GM11168 (cell line): ENCODE measurements at regions not wholly inside any gene's neighbourhood (a gene's known extent, or its start where the extent isn't known, plus 50 kb on each side); places are given as distances from the start of the nearest gene placed in this dataset.

Experiments used
- in situ Hi-C: fragments of 300-500 bp; cut with MboI; formaldehyde crosslinking; loops from one replicate; pipeline ENCODE4 v1.12.0; 2022; ENCODE audit warnings: low sequenced_read_pairs; ENCODE audit not compliant: unreplicated experiment

- in situ Hi-C loops, result no loop called here
These were observed 101.9 kb upstream of the SMIM21 start for GRCh38 chr18:75529394-75529793.

DNA sequence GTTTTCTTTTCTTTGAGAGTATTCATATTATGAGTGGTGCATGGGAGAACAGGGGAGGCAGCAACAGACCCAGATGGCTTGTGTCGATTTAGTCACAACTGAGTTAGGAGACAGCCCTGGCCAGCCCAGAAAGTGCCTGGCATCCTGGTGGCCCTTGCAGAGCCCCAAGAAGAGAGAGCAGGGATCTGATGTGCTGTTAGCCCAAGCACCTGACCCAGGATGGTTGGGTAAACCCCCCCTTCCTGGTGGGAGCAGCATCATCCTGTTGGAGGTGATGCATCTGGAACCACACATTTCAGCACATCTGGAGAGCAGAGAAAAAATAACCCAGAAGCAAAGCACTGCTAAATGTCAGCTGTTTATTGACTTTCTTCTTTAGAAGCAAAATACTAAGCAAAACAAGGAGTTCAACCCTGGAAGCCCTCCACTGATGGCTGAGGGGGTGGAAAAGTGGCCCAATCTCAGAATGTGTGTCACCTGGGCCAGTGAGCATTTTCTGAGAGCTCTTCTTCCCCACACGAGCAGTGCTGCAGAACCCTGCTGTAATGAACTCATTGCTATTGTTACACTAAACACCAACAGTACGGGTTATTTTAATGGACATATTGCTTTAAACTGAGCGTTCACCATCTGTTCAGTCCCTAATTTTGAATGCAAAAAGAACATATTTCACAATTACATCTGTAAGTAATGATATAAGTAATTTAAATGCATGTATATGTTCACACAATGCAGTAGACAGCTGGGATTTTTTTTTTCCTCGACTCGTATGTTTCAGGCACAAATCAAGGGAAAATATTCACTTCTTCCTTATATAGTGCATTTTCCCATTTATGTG, 100.6 kb upstream of the SMIM21 start:
- in situ Hi-C loops, result no loop called here

GRCh38 chr18:75526038-75526437, 98.5 kb upstream of the SMIM21 start:
- in situ Hi-C loops, result no loop called here

GRCh38 chr18:75525331-75525730, 97.8 kb upstream of the SMIM21 start:
- in situ Hi-C loops, result no loop called here

- in situ Hi-C loops, result no loop called here
These were observed 97.3 kb upstream of the SMIM21 start for GRCh38 chr18:75524841-75525240.

DNA sequence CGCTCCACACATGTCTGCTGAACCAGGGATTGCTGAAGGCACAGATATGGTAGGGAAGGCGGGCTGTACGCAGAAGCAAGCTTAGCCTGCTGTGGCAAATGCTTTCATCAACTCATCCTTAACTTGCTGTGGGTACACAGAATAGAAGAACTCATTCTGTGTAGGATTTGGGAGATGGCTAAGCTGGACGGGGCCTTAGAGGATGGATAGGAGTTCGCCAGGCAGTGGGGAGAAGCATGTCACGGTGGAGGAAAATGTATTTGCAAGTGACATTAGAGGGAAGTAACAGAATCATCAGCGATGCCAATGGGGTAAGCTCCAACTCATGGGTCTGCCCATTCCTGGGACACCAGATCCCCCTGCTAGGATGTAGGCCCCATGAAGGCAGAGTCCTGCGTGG, 96.7 kb upstream of the SMIM21 start:
- in situ Hi-C loops, result no loop called here

GRCh38 chr18:75521816-75522215, 94.3 kb upstream of the SMIM21 start:
- in situ Hi-C loops, result no loop called here

DNA sequence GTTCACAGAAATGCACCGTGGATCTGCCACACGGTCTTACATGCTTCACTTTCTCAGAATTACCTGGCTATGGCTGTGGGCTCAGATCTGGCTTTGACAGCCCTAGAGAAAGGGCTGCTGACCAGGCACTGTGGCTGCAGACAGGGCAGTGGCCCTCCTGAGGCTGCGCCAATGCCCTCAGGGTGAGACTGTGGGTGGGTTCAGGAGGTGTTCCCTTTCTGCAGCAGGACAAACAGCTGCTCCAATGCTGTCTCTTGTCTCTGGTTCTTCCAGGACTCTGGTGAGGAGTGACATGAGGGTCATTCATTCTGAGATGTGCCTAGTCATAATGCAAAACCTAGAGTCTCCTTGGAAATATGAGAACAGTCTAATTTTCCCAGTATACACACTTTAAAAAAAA, 90.5 kb upstream of the SMIM21 start:
- in situ Hi-C loops, result no loop called here

- in situ Hi-C loops, result no loop called here
These were observed 89.8 kb upstream of the SMIM21 start for GRCh38 chr18:75517286-75517685.

GRCh38 chr18:75507636-75508035, 80.1 kb upstream of the SMIM21 start:
- in situ Hi-C loops, result no loop called here

DNA sequence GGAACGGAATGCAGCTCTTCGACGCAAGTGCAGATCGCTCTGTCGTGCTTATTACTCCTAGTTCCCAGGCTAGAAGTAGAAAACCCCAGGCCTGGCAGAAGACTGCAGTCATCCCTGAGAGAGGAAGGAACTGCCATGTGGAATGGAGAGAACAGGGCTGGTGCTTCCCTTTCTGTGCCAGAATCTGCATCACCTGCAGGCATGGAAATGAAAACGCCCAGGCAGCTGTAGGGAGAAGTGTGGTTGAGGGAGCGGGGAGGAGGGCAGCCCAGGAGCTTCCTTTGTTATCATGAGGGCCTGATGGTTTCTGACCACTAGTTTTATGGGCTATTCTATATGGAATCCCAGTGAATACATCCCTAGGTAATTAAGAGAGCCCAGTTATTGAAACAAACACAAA, 79.4 kb upstream of the SMIM21 start:
- in situ Hi-C loops, result no loop called here

GRCh38 chr18:75504469-75504868, 77.0 kb upstream of the SMIM21 start:
- in situ Hi-C loops, result no loop called here

DNA sequence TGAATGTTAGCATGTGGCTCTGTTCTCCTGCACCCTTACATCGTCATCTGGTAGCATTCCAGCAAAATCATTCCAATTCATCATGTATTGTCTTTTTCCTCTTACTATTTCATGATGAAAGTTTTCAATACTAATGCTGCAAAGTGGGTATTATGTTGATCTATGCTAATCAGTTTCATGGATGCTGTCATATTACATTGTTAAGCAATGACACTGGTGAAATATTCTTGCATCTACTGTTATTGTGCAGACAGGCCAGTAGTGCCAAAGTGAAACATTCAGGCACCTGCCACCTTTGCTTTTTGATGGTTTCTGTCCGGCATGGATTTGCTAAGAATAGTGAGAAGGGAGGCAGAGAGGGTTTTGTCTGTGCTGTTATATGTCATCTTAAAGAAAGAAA, 76.1 kb upstream of the SMIM21 start:
- in situ Hi-C loops, result no loop called here

- in situ Hi-C loops, result no loop called here
These were observed 74.8 kb upstream of the SMIM21 start for GRCh38 chr18:75502286-75502685.

GRCh38 chr18:75500545-75500944, 73.0 kb upstream of the SMIM21 start:
- in situ Hi-C loops, result no loop called here

- in situ Hi-C loops, result no loop called here
These were observed 70.2 kb upstream of the SMIM21 start for GRCh38 chr18:75497576-75498235.

DNA sequence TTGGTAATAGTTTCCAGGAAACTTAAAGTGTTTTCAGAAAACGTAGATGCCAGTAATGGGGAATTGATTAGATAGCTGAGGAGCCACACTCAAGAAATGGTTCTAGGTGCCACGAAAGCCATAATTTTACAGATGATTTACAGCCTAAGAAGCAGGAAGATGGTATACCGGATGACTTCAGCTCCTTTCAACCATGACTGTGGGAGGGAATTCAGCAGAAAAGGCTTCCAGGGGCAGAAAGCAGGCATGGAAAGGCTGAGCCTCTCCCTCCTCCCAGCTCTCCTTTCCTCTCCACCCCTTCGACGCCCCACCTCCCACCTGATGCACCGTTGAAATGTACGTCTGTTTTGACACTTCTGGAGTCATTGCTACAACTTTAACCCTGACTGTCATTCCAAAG, 68.6 kb upstream of the SMIM21 start:
- in situ Hi-C loops, result no loop called here

GRCh38 chr18:75492852-75493251, 65.3 kb upstream of the SMIM21 start:
- in situ Hi-C loops, result no loop called here

GRCh38 chr18:75491361-75491760, 63.9 kb upstream of the SMIM21 start:
- in situ Hi-C loops, result no loop called here

DNA sequence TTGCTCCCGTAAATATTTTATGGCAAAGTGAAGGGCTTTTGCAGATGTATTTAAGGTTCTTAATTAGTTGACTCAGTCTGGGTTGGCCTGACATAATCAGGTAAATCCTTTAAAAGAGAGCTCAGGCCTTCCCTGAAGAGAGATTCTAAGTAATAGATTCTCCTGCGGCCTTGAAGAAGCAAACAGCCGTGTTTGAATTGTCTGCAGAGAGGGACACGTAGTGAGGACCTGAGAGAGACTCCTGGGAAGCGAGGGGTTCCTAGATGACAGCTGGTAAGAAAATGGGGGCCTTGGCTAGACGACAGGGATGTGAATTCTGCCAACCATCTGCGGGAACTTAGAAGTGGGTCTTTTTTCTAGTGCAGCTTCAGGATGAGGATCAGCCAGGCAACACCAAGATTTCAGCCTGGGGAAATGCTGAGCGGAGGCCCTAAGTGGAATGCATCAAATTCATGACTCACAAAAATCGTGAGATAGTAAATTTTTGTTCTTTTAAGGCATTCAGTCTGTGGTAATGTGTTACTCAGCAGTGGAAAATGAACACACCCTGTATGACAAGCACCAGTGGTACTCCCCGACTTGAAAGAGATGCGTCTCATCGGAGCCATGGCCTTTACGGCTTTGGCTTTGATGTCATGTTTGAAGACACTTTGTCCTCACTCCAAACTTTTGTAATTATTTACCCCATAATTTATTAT, 62.1 kb upstream of the SMIM21 start:
- in situ Hi-C loops, result loop anchor here (10.0 kb wide), 1 partner anchor 825 kb away; no protein-coding TSS in a partner anchor

GRCh38 chr18:75483662-75484061, 56.2 kb upstream of the SMIM21 start:
- in situ Hi-C loops, result loop anchor here (10.0 kb wide), 1 partner anchor 819 kb away; no protein-coding TSS in a partner anchor
